Loucy (cell line): ENCODE measurements at regions not wholly inside any gene's neighbourhood (a gene's known extent, or its start where the extent isn't known, plus 50 kb on each side); places are given as distances from the start of the nearest gene placed in this dataset.

Experiments used
- H2AFZ ChIP-seq: fragments of 200-600 bp; sonication (generic); 2 replicates; pipeline ENCODE4 v1.6.0; 2016; ENCODE audit warnings: antibody characterized with exemption, mild to moderate bottlenecking, low read length, moderate library complexity
- H3F3A ChIP-seq: fragments of 200-600 bp; 2 replicates; pipeline ENCODE4 v1.6.0; 2016; ENCODE audit warnings: antibody characterized with exemption, low read depth, mild to moderate bottlenecking
- H3K27me3 ChIP-seq: fragments of 200-600 bp; sonication (generic); 2 replicates; pipeline ENCODE4 v1.6.1; 2014; ENCODE audit warnings: low read length, mild to moderate bottlenecking; ENCODE audit not compliant: insufficient read depth, poor library complexity, severe bottlenecking
- H3K36me3 ChIP-seq: fragments of 200-600 bp; sonication (generic); 2 replicates; pipeline ENCODE4 v1.6.1; 2016; ENCODE audit warnings: low read length; ENCODE audit not compliant: insufficient read depth
- H3K4me1 ChIP-seq: fragments of 200-600 bp; sonication (generic); 2 replicates; pipeline ENCODE4 v1.5.1; 2014; ENCODE audit warnings: low read length, mild to moderate bottlenecking; ENCODE audit not compliant: insufficient read depth, poor library complexity, severe bottlenecking
- H3K4me2 ChIP-seq: fragments of 200-600 bp; sonication (generic); 2 replicates; pipeline ENCODE4 v1.6.0; 2014; ENCODE audit warnings: antibody characterized with exemption, low read length, low read depth, mild to moderate bottlenecking; ENCODE audit not compliant: poor library complexity, severe bottlenecking
- H3K4me3 ChIP-seq: fragments of 200-600 bp; sonication (generic); 2 replicates; pipeline ENCODE4 v1.5.1; 2014; ENCODE audit warnings: low read length, mild to moderate bottlenecking, mixed read lengths; ENCODE audit not compliant: poor library complexity, severe bottlenecking
- H3K79me2 ChIP-seq: fragments of 200-600 bp; sonication (generic); 2 replicates; pipeline ENCODE4 v1.6.1; 2014; ENCODE audit warnings: low read length; ENCODE audit not compliant: insufficient read depth
- H3K9ac ChIP-seq: fragments of 200-600 bp; sonication (generic); 2 replicates; pipeline ENCODE4 v1.6.0; 2014; ENCODE audit warnings: mild to moderate bottlenecking, low read depth, low read length, moderate library complexity; ENCODE audit not compliant: poor library complexity, severe bottlenecking
- H3K9me2 ChIP-seq: fragments of 200-600 bp; sonication (generic); replicated peaks from 2 replicates; pipeline ENCODE4 v1.6.1; 2016; ENCODE audit warnings: low read depth, low read length, mixed read lengths
- H3K9me3 ChIP-seq: fragments of 200-600 bp; sonication (generic); 2 replicates; pipeline ENCODE4 v1.6.1; 2014; ENCODE audit warnings: mild to moderate bottlenecking, antibody characterized with exemption, low read length, low read depth; ENCODE audit not compliant: insufficient read depth
- H4K20me1 ChIP-seq: fragments of 200-600 bp; sonication (generic); 2 replicates; pipeline ENCODE4 v1.6.0; 2014; ENCODE audit warnings: antibody characterized with exemption, low read length, mild to moderate bottlenecking; ENCODE audit not compliant: insufficient read depth, poor library complexity, severe bottlenecking
- EZH2phosphoT487 ChIP-seq: fragments of 200-600 bp; IDR thresholded peaks from 2 replicates; pipeline ENCODE4 v1.6.1; 2018; ENCODE audit warnings: antibody characterized with exemption, mild to moderate bottlenecking, moderate library complexity, borderline replicate concordance
- TF ChIP-seq, protein P1 (sequence below): fragments of 200-600 bp; sonication (generic); conservative IDR thresholded peaks from 2 replicates; pipeline ENCODE4 v1.5.1; 2014; ENCODE audit warnings: mild to moderate bottlenecking, antibody characterized with exemption, low read length

DNA sequence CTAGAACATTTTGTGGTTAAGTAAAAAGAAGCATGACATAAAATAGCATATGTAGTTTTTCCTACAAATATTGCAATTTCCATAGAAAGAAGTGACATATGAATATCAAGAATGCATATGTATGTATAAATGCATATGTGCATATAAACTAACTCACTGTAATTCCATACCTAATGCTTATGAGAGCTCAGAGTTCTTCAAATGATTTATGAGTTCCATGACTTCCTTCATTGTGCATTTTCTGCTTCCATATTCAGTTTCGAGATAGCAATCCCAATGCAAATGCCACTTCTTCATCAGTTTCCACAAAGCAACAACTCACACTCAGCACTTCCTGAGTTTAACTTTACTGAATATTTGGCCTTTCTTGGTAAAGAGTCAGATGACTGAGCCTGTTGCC is 1744.3 kb upstream of the MIR17HG start:
- no peak overlapping the region for H3K9ac ChIP-seq
- H3K9me3 ChIP-seq: peaks cover 5% of the 10 kb centered on the region; the same call in 1 of the 2 replicates
- no peaks in the 10 kb centered on the region for H3K9me2 ChIP-seq
- H2AFZ ChIP-seq: no peak overlapping the region
- H3K27me3 ChIP-seq: no peaks in the 10 kb centered on the region
- H3K4me3 ChIP-seq: no peak overlapping the region
- no peaks in the 10 kb centered on the region for H3F3A ChIP-seq
- no peak for TF ChIP-seq EZH2phosphoT487
- TF ChIP-seq, protein P1, sequence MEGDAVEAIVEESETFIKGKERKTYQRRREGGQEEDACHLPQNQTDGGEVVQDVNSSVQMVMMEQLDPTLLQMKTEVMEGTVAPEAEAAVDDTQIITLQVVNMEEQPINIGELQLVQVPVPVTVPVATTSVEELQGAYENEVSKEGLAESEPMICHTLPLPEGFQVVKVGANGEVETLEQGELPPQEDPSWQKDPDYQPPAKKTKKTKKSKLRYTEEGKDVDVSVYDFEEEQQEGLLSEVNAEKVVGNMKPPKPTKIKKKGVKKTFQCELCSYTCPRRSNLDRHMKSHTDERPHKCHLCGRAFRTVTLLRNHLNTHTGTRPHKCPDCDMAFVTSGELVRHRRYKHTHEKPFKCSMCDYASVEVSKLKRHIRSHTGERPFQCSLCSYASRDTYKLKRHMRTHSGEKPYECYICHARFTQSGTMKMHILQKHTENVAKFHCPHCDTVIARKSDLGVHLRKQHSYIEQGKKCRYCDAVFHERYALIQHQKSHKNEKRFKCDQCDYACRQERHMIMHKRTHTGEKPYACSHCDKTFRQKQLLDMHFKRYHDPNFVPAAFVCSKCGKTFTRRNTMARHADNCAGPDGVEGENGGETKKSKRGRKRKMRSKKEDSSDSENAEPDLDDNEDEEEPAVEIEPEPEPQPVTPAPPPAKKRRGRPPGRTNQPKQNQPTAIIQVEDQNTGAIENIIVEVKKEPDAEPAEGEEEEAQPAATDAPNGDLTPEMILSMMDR: no peak
- no peaks in the 10 kb centered on the region for H3K36me3 ChIP-seq
- H4K20me1 ChIP-seq: no peaks in the 10 kb centered on the region
- no peak overlapping the region for H3K4me2 ChIP-seq
- H3K79me2 ChIP-seq: no peaks in the 10 kb centered on the region
- no peaks in the 10 kb centered on the region for H3K4me1 ChIP-seq

DNA sequence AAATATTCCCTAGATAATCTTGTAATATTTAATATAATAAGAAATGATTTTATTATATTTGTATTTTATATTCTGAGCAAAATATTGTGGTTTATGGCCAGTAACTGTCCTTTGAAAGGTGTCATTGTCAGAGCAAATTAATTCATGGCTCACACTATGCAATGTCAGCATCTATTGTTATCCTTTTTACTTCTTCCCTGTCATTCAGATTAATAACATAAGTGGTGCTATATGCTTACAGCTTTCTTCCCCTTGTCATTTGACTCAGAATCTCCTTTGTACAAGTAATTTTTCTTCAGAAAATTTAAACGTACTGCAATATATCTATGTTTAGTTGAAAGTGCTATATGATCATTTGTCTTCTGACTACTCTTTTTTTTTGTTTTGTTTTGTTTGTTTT is 1738.2 kb upstream of the MIR17HG start:
- TF ChIP-seq EZH2phosphoT487: no peak
- TF ChIP-seq, protein P1: no peak
- Histone ChIP-seq H3K27me3 (no peaks in the 10 kb centered on the region), H3K36me3 (no peaks in the 10 kb centered on the region)

DNA sequence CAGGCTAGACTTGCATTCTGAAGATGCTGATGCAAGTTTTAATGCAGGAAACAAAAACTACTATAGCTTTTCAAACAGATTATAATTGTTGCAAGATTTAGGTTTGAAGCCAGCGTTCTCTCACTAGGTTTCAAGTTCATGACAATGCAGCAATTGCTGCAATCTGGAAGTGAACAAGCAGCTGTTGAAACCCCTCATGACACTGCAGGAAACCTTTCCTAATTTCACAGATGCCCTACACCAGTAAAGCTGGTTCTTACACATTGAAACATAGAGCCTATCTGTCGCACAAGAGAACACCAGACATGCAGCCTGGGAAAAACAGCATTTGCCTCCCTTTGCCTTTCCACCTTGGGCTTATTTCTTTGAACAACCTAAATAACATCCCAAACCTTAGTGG is 1737.2 kb upstream of the MIR17HG start:
- no peak overlapping the region for H3K4me2 ChIP-seq
- no peaks in the 10 kb centered on the region for H3K36me3 ChIP-seq
- no peak overlapping the region for H3K9ac ChIP-seq
- H3K9me3 ChIP-seq: peaks cover 5% of the 10 kb centered on the region; the same call in 1 of the 2 replicates
- TF ChIP-seq, protein P1: no peak
- no peaks in the 10 kb centered on the region for H3K4me1 ChIP-seq
- H3K9me2 ChIP-seq: no peaks in the 10 kb centered on the region
- H2AFZ ChIP-seq: no peak overlapping the region
- no peaks in the 10 kb centered on the region for H3K79me2 ChIP-seq
- no peaks in the 10 kb centered on the region for H3F3A ChIP-seq
- no peaks in the 10 kb centered on the region for H3K27me3 ChIP-seq
- no peaks in the 10 kb centered on the region for H4K20me1 ChIP-seq
- no peak overlapping the region for H3K4me3 ChIP-seq

More for the DNA sequence above, 1738.2 kb upstream of the MIR17HG start:
- Histone ChIP-seq H4K20me1 (no peaks in the 10 kb centered on the region), H3K9ac (no peak overlapping the region), H3K9me3 (peaks cover 5% of the 10 kb centered on the region; the same call in 1 of the 2 replicates), H3K4me3 (no peak overlapping the region), H3K79me2 (no peaks in the 10 kb centered on the region), H3K4me1 (no peaks in the 10 kb centered on the region), H3K4me2 (no peak overlapping the region), H3K9me2 (no peaks in the 10 kb centered on the region), H3F3A (no peaks in the 10 kb centered on the region), H2AFZ (no peak overlapping the region)
